H9 (cell line): ENCODE measurements at regions not wholly inside any gene's neighbourhood (a gene's known extent, or its start where the extent isn't known, plus 50 kb on each side); places are given as distances from the start of the nearest gene placed in this dataset.

Experiments used
- DNase-seq: peaks from one replicate; pipeline ENCODE4 v3.0.0-alpha.2; 2017
- H2AFZ ChIP-seq: one replicate; pipeline ENCODE4 v1.6.1; 2013; ENCODE audit warnings: mild to moderate bottlenecking, low read length, control low read depth, moderate library complexity
- H2AK5ac ChIP-seq: 2 replicates; pipeline ENCODE4 v1.6.1; 2013; ENCODE audit warnings: low read length, control low read depth, mixed read lengths; ENCODE audit not compliant: insufficient read length
- H2BK120ac ChIP-seq: one replicate; pipeline ENCODE4 v1.6.1; 2013; ENCODE audit warnings: low read depth, mild to moderate bottlenecking, low read length, control low read depth, inconsistent platforms; ENCODE audit not compliant: poor library complexity, severe bottlenecking
- H2BK12ac ChIP-seq: 2 replicates; pipeline ENCODE4 v1.6.1; 2013; ENCODE audit warnings: low read length, control low read depth, mixed read lengths, low read depth; ENCODE audit not compliant: insufficient read length
- H2BK15ac ChIP-seq: 2 replicates; pipeline ENCODE4 v1.6.1; 2013; ENCODE audit warnings: low read depth, low read length, control low read depth
- H2BK20ac ChIP-seq: one replicate; pipeline ENCODE4 v1.6.1; 2013; ENCODE audit warnings: low read depth, mild to moderate bottlenecking, low read length, control low read depth, inconsistent platforms; ENCODE audit not compliant: poor library complexity, severe bottlenecking
- H2BK5ac ChIP-seq: 2 replicates; pipeline ENCODE4 v1.6.1; 2013; ENCODE audit warnings: low read length, control low read depth, mixed read lengths; ENCODE audit not compliant: insufficient read length
- H3K14ac ChIP-seq: 2 replicates; pipeline ENCODE4 v1.6.1; 2013; ENCODE audit warnings: low read length, control low read depth; ENCODE audit not compliant: insufficient read depth
- H3K18ac ChIP-seq: 2 replicates; pipeline ENCODE4 v1.6.1; 2013; ENCODE audit warnings: low read depth, mild to moderate bottlenecking, mixed read lengths, low read length, control low read depth; ENCODE audit not compliant: insufficient read length
- H3K23ac ChIP-seq: 2 replicates; pipeline ENCODE4 v1.6.1; 2013; ENCODE audit warnings: low read length, control low read depth, mixed read lengths, low read depth; ENCODE audit not compliant: insufficient read length
- H3K23me2 ChIP-seq: 2 replicates; pipeline ENCODE4 v1.6.1; 2013; ENCODE audit warnings: low read depth, mild to moderate bottlenecking, mixed read lengths, low read length, control low read depth; ENCODE audit not compliant: insufficient read length, poor library complexity, severe bottlenecking
- H3K27ac ChIP-seq: 2 replicates; pipeline ENCODE4 v1.5.1; 2013; ENCODE audit warnings: low read length, control low read depth, mixed read lengths, low read depth; ENCODE audit not compliant: insufficient read length
- H3K27me3 ChIP-seq: 2 replicates; pipeline ENCODE4 v1.6.1; 2013; ENCODE audit warnings: low read length, control low read depth, inconsistent platforms; ENCODE audit not compliant: insufficient read depth
- H3K4ac ChIP-seq: 2 replicates; pipeline ENCODE4 v1.6.1; 2013; ENCODE audit warnings: low read depth, mild to moderate bottlenecking, control low read depth, inconsistent platforms, low read length, moderate library complexity
- H3K4me1 ChIP-seq: 2 replicates; pipeline ENCODE4 v1.6.1; 2013; ENCODE audit warnings: low read length, control low read depth, inconsistent platforms; ENCODE audit not compliant: insufficient read depth
- H3K4me2 ChIP-seq: 2 replicates; pipeline ENCODE4 v1.6.1; 2013; ENCODE audit warnings: low read length, control low read depth, mixed read lengths; ENCODE audit not compliant: insufficient read length, insufficient read depth
- H3K56ac ChIP-seq: 2 replicates; pipeline ENCODE4 v1.6.1; 2013; ENCODE audit warnings: low read depth, mild to moderate bottlenecking, mixed read lengths, low read length, control low read depth; ENCODE audit not compliant: insufficient read length
- H3K79me1 ChIP-seq: 2 replicates; pipeline ENCODE4 v1.6.1; 2013; ENCODE audit warnings: low read depth, mild to moderate bottlenecking, moderate library complexity, low read length, control low read depth, inconsistent platforms; ENCODE audit not compliant: insufficient read depth, poor library complexity, severe bottlenecking
- H3K79me2 ChIP-seq: 2 replicates; pipeline ENCODE4 v1.6.1; 2013; ENCODE audit warnings: low read length, control low read depth, inconsistent platforms; ENCODE audit not compliant: insufficient read depth
- H3K9ac ChIP-seq: 2 replicates; pipeline ENCODE4 v1.6.1; 2013; ENCODE audit warnings: low read length, control low read depth, mixed read lengths; ENCODE audit not compliant: insufficient read length; ENCODE audit errors: extremely low read depth
- H3K9me3 ChIP-seq: one replicate; pipeline ENCODE4 v1.6.1; 2013; ENCODE audit warnings: low read depth, low read length, inconsistent platforms; ENCODE audit not compliant: control insufficient read depth
- H3T11ph ChIP-seq: one replicate; pipeline ENCODE4 v1.6.1; 2013; ENCODE audit warnings: mild to moderate bottlenecking, low read length, control low read depth, inconsistent platforms
- H4K20me1 ChIP-seq: one replicate; pipeline ENCODE4 v1.6.1; 2013; ENCODE audit not compliant: control insufficient read depth, insufficient read length, insufficient read depth
- H4K5ac ChIP-seq: 2 replicates; pipeline ENCODE4 v1.6.1; 2013; ENCODE audit warnings: low read depth, mild to moderate bottlenecking, mixed read lengths, low read length, control low read depth; ENCODE audit not compliant: insufficient read length
- H4K8ac ChIP-seq: replicated peaks from 2 replicates; pipeline ENCODE4 v1.6.1; 2013; ENCODE audit warnings: low read length, control low read depth, mixed read lengths, low read depth; ENCODE audit not compliant: insufficient read length
- H4K91ac ChIP-seq: 2 replicates; pipeline ENCODE4 v1.6.1; 2013; ENCODE audit warnings: low read depth, mild to moderate bottlenecking, moderate library complexity, mixed read lengths, low read length, control low read depth; ENCODE audit not compliant: insufficient read length
- H3K27ac Mint-ChIP-seq, 3 experiments: 2 replicates in 2 of 3; 3 replicates in 1 of 3; pipeline ENCODE4 v1.8.0; 2020 to 2021; ENCODE audit warnings: mixed read lengths in 3 of 3, mild to moderate bottlenecking in 1 of 3, moderate library complexity in 1 of 3
- H3K27me3 Mint-ChIP-seq: 2 replicates; pipeline ENCODE4 v1.8.0; 2021; ENCODE audit warnings: low read depth, mild to moderate bottlenecking, moderate library complexity, mixed read lengths
- H3K36me3 Mint-ChIP-seq, 3 experiments: 2 replicates in 2 of 3; 3 replicates in 1 of 3; pipeline ENCODE4 v1.8.0; 2020 to 2021; ENCODE audit warnings: low read depth in 3 of 3, mixed read lengths in 3 of 3; ENCODE audit not compliant: insufficient read depth in 1 of 3
- H3K4me1 Mint-ChIP-seq, 2 experiments: 2 replicates each; pipeline ENCODE4 v1.8.0; 2020; ENCODE audit warnings: mixed read lengths in 2 of 2
- H3K4me3 Mint-ChIP-seq, 2 experiments: 2 replicates in 1 of 2; 3 replicates in 1 of 2; pipeline ENCODE4 v1.8.0; 2020 to 2021; ENCODE audit warnings: mild to moderate bottlenecking in 2 of 2, mixed read lengths in 2 of 2, moderate library complexity in 1 of 2
- H3K9me3 Mint-ChIP-seq, 2 experiments: 2 replicates in 1 of 2; 3 replicates in 1 of 2; pipeline ENCODE4 v1.8.0; 2020; ENCODE audit warnings: mild to moderate bottlenecking in 2 of 2, mixed read lengths in 2 of 2, moderate library complexity in 1 of 2
- CTCF ChIP-seq: fragments of 200-600 bp; sonication (generic); conservative IDR thresholded peaks from 3 replicates; pipeline ENCODE4 v1.8.0; 2021; ENCODE audit warnings: antibody characterized with exemption, mild to moderate bottlenecking
- WGBS: extraction: QIAGEN DNeasy Blood & Tissue Kit; methylation state at CpG from one replicate; pipeline ENCODE4 v1.1.7; 2013; ENCODE audit warnings: missing lambda C conversion rate, low lambda C conversion rate, mixed read lengths; ENCODE audit not compliant: insufficient read length; ENCODE audit errors: extremely low coverage; 5-methylcytosine and 5-hydroxymethylcytosine counted together

- Histone ChIP-seq H3K56ac (no peak overlapping the region), H4K20me1 (no peaks in the 10 kb centered on the region), H4K91ac (no peak overlapping the region), H2BK120ac (no peak overlapping the region), H3K23me2 (no peaks in the 10 kb centered on the region), H4K8ac (no peak overlapping the region), H2BK20ac (no peak overlapping the region), H3K23ac (no peak overlapping the region), H3K9ac (no peak overlapping the region), H3K4ac (no peak overlapping the region), H3K9me3 (no peaks in the 10 kb centered on the region), H2AFZ (no peak overlapping the region), H4K5ac (no peak overlapping the region), H2AK5ac (no peak overlapping the region), H3K14ac (no peak overlapping the region), H2BK15ac (no peak overlapping the region), H3K18ac (no peak overlapping the region), H3K79me2 (no peaks in the 10 kb centered on the region), H2BK12ac (no peak overlapping the region), H3T11ph (no peak overlapping the region), H3K4me2 (no peak overlapping the region), H3K79me1 (no peaks in the 10 kb centered on the region), H3K27me3 (no peaks in the 10 kb centered on the region), H3K27ac (no peak overlapping the region), H2BK5ac (no peak overlapping the region), H3K4me1 (no peaks in the 10 kb centered on the region)
- H3K27me3 Mint-ChIP-seq = no peaks in the 10 kb centered on the region
- DNase-seq = no peak
- H3K27ac Mint-ChIP-seq = no peak overlapping the region
- TF ChIP-seq CTCF = no peak
- no peaks in the 10 kb centered on the region for H3K4me1 Mint-ChIP-seq
- no CpG with 5 or more reads among the region's 2 CpGs for WGBS
- peaks cover 0 to 3% of the 10 kb centered on the region in 2 experiments; a peak in 1 of 5 replicates for H3K9me3 Mint-ChIP-seq
- no peaks in the 10 kb centered on the region for H3K36me3 Mint-ChIP-seq
- H3K4me3 Mint-ChIP-seq = no peak overlapping the region
Observed at GRCh38 chr2:53170466-53170865, 597.1 kb upstream of the CHAC2 start.
